ENCODE measurements at regions not wholly inside any gene's neighbourhood (a gene's known extent, or its start where the extent isn't known, plus 50 kb on each side); places are given as distances from the start of the nearest gene placed in this dataset.
"Not testable (repeated sequence)": the region's sequence is repeated elsewhere in the genome, so short reads cannot be mapped to it uniquely, and the experiment has no call there.

GRCh38 chrX:130467936-130468335, 66.1 kb downstream of the RBMX2 start:
- Histone ChIP-seq H3K27ac (no peak overlapping the region), H3K4me3 (no peak overlapping the region)

- H3K4me3 ChIP-seq = no peak overlapping the region
- no peak overlapping the region for H3K27ac ChIP-seq
Measured at GRCh38 chrX:130468395-130468923, 66.7 kb downstream of the RBMX2 start.

GRCh38 chrX:130482871-130483270, 81.1 kb downstream of the RBMX2 start:
- Histone ChIP-seq H3K27ac (no peak overlapping the region), H3K4me3 (no peak overlapping the region)

- Histone ChIP-seq H3K27ac (no peak overlapping the region), H3K4me3 (no peak overlapping the region)
Measured at GRCh38 chrX:130485870-130486269, 84.1 kb downstream of the RBMX2 start.

GRCh38 chrX:130495502-130495901, 93.7 kb downstream of the RBMX2 start:
- not testable (repeated sequence) for H3K4me3 ChIP-seq, H3K27ac ChIP-seq

GRCh38 chrX:130497531-130497930, 95.7 kb downstream of the RBMX2 start:
- Histone ChIP-seq H3K4me3 (no peak overlapping the region), H3K27ac (no peak overlapping the region)

GRCh38 chrX:130498653-130499274, 97.0 kb downstream of the RBMX2 start:
- no peak overlapping the region for H3K27ac ChIP-seq
- no peak overlapping the region for H3K4me3 ChIP-seq

GRCh38 chrX:130502016-130502570, 100.3 kb downstream of the RBMX2 start:
- Histone ChIP-seq H3K4me3 (no peak overlapping the region), H3K27ac (no peak overlapping the region)

GRCh38 chrX:130504019-130504418, 102.2 kb downstream of the RBMX2 start:
- no peak overlapping the region for H3K4me3 ChIP-seq

GRCh38 chrX:130507015-130507414, 105.2 kb downstream of the RBMX2 start:
- no peak overlapping the region for H3K27ac ChIP-seq
- no peak overlapping the region for H3K4me3 ChIP-seq

More at GRCh38 chrX:130504019-130504418, 102.2 kb downstream of the RBMX2 start:
- no peak overlapping the region for H3K27ac ChIP-seq

GRCh38 chrX:130512534-130512933, 110.7 kb downstream of the RBMX2 start:
- not testable (repeated sequence) for H3K27ac ChIP-seq, H3K4me3 ChIP-seq

GRCh38 chrX:130516123-130516522, 114.3 kb downstream of the RBMX2 start:
- Histone ChIP-seq H3K4me3 (no peak overlapping the region), H3K27ac (no peak overlapping the region)

GRCh38 chrX:130523460-130524394, 121.9 kb downstream of the RBMX2 start:
- H3K4me3 ChIP-seq = peak overlapping the region in 5 of 7 experiments; percentile 9 to 32 (median 19)

GRCh38 chrX:130524476-130525194, 122.8 kb downstream of the RBMX2 start:
- Histone ChIP-seq H3K4me3 (no peak overlapping the region), H3K27ac (no peak overlapping the region)

More at GRCh38 chrX:130523460-130524394, 121.9 kb downstream of the RBMX2 start:
- H3K27ac ChIP-seq = no peak overlapping the region

- Histone ChIP-seq H3K27ac (no peak overlapping the region), H3K4me3 (no peak overlapping the region)
Measured at GRCh38 chrX:130529531-130529930, 127.7 kb downstream of the RBMX2 start.

GRCh38 chrX:130531066-130531465, 129.3 kb downstream of the RBMX2 start:
- H3K27ac ChIP-seq = no peak overlapping the region
- no peak overlapping the region for H3K4me3 ChIP-seq

GRCh38 chrX:130539721-130540321, 138.0 kb downstream of the RBMX2 start:
- H3K4me3 ChIP-seq = no peak overlapping the region
- H3K27ac ChIP-seq = no peak overlapping the region

GRCh38 chrX:130543603-130544325, 142.0 kb downstream of the RBMX2 start:
- no peak overlapping the region for H3K27ac ChIP-seq
- no peak overlapping the region for H3K4me3 ChIP-seq

GRCh38 chrX:130545796-130546195, 144.0 kb downstream of the RBMX2 start:
- no peak overlapping the region for H3K4me3 ChIP-seq
- no peak overlapping the region for H3K27ac ChIP-seq

Measured in skin epidermis (tissue), 12 donors.